MV-4-11 (cell line): ENCODE measurements at regions not wholly inside any gene's neighbourhood (a gene's known extent, or its start where the extent isn't known, plus 50 kb on each side); places are given as distances from the start of the nearest gene placed in this dataset.
"Not testable (repeated sequence)": the region's sequence is repeated elsewhere in the genome, so short reads cannot be mapped to it uniquely, and the experiment has no call there.

ENCODE experiments used
- DNase-seq: peaks from one replicate; lab custom pipeline; 2025; lab: John Stamatoyannopoulos, UW

GRCh38 chr10:63783882-63784281 lies 262.7 kb downstream of the REEP3 start:
- DNase-seq = no peak

GRCh38 chr10:63788152-63788821 lies 267.1 kb downstream of the REEP3 start:
- no peak for DNase-seq

GRCh38 chr10:63795094-63795860 lies 274.1 kb downstream of the REEP3 start:
- no peak for DNase-seq

- no peak for DNase-seq
Measured at GRCh38 chr10:63798599-63799498, 277.6 kb downstream of the REEP3 start.

- DNase-seq = no peak
Measured at GRCh38 chr10:63799521-63800300, 278.5 kb downstream of the REEP3 start.

- DNase-seq = no peak
Measured at GRCh38 chr10:63801166-63801565, 280.0 kb downstream of the REEP3 start.

GRCh38 chr10:63806330-63806729 lies 285.1 kb downstream of the REEP3 start:
- DNase-seq = no peak

GRCh38 chr10:63812501-63812900 lies 291.3 kb downstream of the REEP3 start:
- no peak for DNase-seq

- DNase-seq = no peak
Measured at GRCh38 chr10:63819753-63820329, 298.6 kb downstream of the REEP3 start.

GRCh38 chr10:63822496-63822895 lies 301.3 kb downstream of the REEP3 start:
- no peak for DNase-seq

GRCh38 chr10:63825111-63825510 lies 303.9 kb downstream of the REEP3 start:
- no peak for DNase-seq

- DNase-seq = no peak
Measured at GRCh38 chr10:63825766-63826165, 304.6 kb downstream of the REEP3 start.

GRCh38 chr10:63827018-63827417 lies 305.8 kb downstream of the REEP3 start:
- DNase-seq = not testable (repeated sequence)

GRCh38 chr10:63829020-63829419 lies 307.8 kb downstream of the REEP3 start:
- no peak for DNase-seq

GRCh38 chr10:63829573-63830149 lies 308.5 kb downstream of the REEP3 start:
- no peak for DNase-seq

GRCh38 chr10:63832686-63833085 lies 311.5 kb downstream of the REEP3 start:
- DNase-seq = no peak

GRCh38 chr10:63833411-63834060 lies 312.3 kb downstream of the REEP3 start:
- no peak for DNase-seq

GRCh38 chr10:63836666-63837442 lies 315.7 kb downstream of the REEP3 start:
- DNase-seq = no peak

- no peak for DNase-seq
Measured at GRCh38 chr10:63841761-63842160, 320.6 kb downstream of the REEP3 start.

GRCh38 chr10:63843107-63843506 lies 321.9 kb downstream of the REEP3 start:
- DNase-seq = no peak
